Gastrocnemius medialis (tissue), 4 donors: ENCODE measurements at regions not wholly inside any gene's neighbourhood (a gene's known extent, or its start where the extent isn't known, plus 50 kb on each side); places are given as distances from the start of the nearest gene placed in this dataset.

ENCODE experiments used
- ATAC-seq, 2 donors: fragments of 150-250 bp; one replicate each; pipeline ENCODE4 v1.9.1; 2016
- DNase-seq, 2 donors: peaks; one replicate each; pipeline ENCODE4 v3.0.0-alpha.2; 2019
- H3K27ac ChIP-seq, 4 donors: fragments of 200-600 bp; sonication (generic); 1 replicate in 1 of 4; 2 replicates in 3 of 4; pipeline ENCODE4 v1.5.1; 2016 to 2018; ENCODE audit warnings: mild to moderate bottlenecking in 2 of 4, moderate library complexity in 1 of 4
- H3K27me3 ChIP-seq, 3 donors: fragments of 200-600 bp; sonication (generic) in 2 of 3; 1 replicate in 1 of 3; 2 replicates in 2 of 3; pipeline versions ENCODE4 v1.5.1 to v1.6.0; 2016 to 2019; ENCODE audit warnings: mild to moderate bottlenecking in 1 of 3, moderate library complexity in 1 of 3
- H3K36me3 ChIP-seq, 2 donors: fragments of 200-600 bp; sonication (generic) in 1 of 2; one replicate each; pipeline ENCODE4 v1.5.1; 2017 to 2018
- H3K4me1 ChIP-seq, 2 donors: fragments of 200-600 bp; sonication (generic) in 1 of 2; one replicate each; pipeline ENCODE4 v1.5.1; 2016 to 2017; ENCODE audit warnings: mild to moderate bottlenecking in 2 of 2
- H3K4me3 ChIP-seq, 4 donors: fragments of 200-600 bp; sonication (generic) in 3 of 4; 1 replicate in 1 of 4; 2 replicates in 3 of 4; pipeline ENCODE4 v1.5.1; 2016 to 2019; ENCODE audit warnings: mild to moderate bottlenecking in 2 of 4
- H3K9me3 ChIP-seq, 3 donors: fragments of 200-600 bp; sonication (generic) in 2 of 3; 1 replicate in 1 of 3; 2 replicates in 2 of 3; pipeline ENCODE4 v1.5.1; 2016 to 2019
- CTCF ChIP-seq, 5 experiments: fragments of 450-650 bp in 3 of 5; fragments of 200-600 bp in 2 of 5; sonication (generic) in 2 of 5; IDR thresholded peaks in 4 of 5; conservative IDR thresholded peaks in 1 of 5; 1 replicate in 4 of 5; 2 replicates in 1 of 5; pipeline ENCODE4 v1.5.1; 2016 to 2019; ENCODE audit warnings: antibody characterized with exemption in 5 of 5, mild to moderate bottlenecking in 3 of 5, moderate library complexity in 3 of 5
- POLR2A ChIP-seq, 2 donors: fragments of 450-650 bp; IDR thresholded peaks; one replicate each; pipeline ENCODE4 v1.6.1; 2017; ENCODE audit warnings: antibody characterized with exemption in 2 of 2, mild to moderate bottlenecking in 2 of 2, moderate library complexity in 2 of 2
- in situ Hi-C, 4 donors: fragments of 200-750 bp; cut with MboI; loops; one replicate each; pipeline versions ENCODE4 v1.15.0 to v1.8.0; 2017; ENCODE audit warnings: low sequenced_read_pairs in 4 of 4
- intact Hi-C: fragments of 100-400 bp; cut with DNase I; formaldehyde crosslinking; loops from one replicate; pipeline ENCODE4 v1.15.1; 2023; ENCODE audit warnings: low total_unique reads

DNA sequence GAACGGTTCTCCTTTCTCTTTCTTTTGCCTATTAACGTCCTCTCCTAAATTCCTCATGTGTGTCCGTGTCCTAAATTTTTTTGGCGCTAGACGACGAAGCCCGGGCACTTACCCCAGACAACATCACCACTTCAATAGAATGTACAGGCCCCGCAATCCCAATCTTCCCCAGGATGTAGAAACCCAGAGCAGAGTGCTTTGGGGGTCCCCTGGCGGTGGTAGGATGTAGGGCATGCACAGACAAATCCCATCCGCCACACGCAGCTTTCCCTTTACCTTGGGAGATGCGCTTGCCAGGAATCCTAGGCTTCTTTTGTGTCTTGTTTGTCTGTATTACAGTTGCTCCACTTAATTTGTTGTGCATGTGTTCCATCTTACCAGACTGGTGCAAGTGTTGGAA is 417.3 kb upstream of the ARID1B start:
- Histone ChIP-seq H3K27me3 (no peaks in the 10 kb centered on the region), H3K4me1 (no peaks in the 10 kb centered on the region), H3K27ac (no peak overlapping the region), H3K9me3 (no peaks in the 10 kb centered on the region), H3K36me3 (no peaks in the 10 kb centered on the region), H3K4me3 (no peak overlapping the region)
- intact Hi-C loops, result no loop called here
- in situ Hi-C loops, result no loop called here
- TF ChIP-seq CTCF (IDR thresholded peaks at IDR 0.05 in 4 of 5, conservative IDR thresholded peaks at IDR 0.05 in 1 of 5) (no peak), POLR2A (IDR thresholded peaks at IDR 0.05) (no peak)
- no peak for DNase-seq
- ATAC-seq, result no peak

DNA sequence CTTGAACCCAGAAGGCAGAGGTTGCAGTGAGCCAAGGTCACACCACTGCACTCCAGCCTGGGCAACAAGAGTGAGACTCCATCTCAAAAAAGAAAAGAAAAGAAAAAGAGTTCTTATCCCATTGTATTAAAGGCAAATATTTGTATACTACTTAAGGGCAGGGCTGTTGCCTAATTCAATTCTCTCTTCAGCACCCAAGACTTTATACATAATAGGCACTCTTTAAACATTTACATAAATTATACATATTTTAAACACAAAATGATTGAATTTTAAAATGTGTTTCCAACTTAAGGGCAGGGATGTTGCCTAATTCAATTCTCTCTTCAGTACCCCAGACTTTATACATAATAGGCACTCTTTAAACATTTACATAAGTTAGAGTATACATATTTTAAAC is 424.3 kb upstream of the ARID1B start:
- in situ Hi-C loops (no loop called here), intact Hi-C loops (no loop called here)
- H3K36me3 ChIP-seq, result no peaks in the 10 kb centered on the region
- no peaks in the 10 kb centered on the region for H3K4me1 ChIP-seq
- no peak overlapping the region for H3K27ac ChIP-seq
- TF ChIP-seq CTCF (IDR thresholded peaks at IDR 0.05 in 4 of 5, conservative IDR thresholded peaks at IDR 0.05 in 1 of 5), result no peak
- no peak for TF ChIP-seq POLR2A (IDR thresholded peaks at IDR 0.05)
- DNase-seq (no peak), ATAC-seq (no peak)
- H3K4me3 ChIP-seq, result no peak overlapping the region
- no peaks in the 10 kb centered on the region for H3K27me3 ChIP-seq
- no peaks in the 10 kb centered on the region for H3K9me3 ChIP-seq

DNA sequence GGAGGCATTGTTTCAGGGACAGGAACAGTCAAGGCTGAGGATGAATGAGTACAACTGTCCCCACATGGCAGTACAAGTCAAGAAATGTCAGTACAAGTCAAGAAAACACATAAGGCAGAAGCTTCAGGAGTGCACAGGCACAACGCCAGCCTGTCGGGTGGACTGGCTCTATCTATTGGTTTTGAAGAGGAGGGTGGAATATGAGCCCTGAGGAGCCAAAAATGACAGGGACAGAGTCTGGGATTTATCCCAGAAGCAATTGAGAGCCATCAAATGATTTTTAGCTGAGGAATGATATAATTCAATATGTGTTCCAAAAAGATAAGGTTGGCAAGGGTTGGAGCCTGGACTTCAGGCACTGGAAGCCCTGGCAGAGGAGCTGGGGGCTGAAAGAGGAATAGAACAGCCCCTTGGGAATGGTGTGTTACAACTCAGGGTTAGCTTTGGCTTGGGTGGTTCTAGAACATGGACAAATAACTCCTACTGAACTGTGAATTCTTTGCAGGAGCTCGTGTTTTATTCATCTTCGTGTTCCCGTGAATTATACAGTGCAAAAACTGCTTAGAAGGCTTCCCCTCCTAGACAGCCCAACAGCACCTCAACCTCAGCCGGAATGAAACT is 425.7 kb upstream of the ARID1B start:
- intact Hi-C loops, result no loop called here
- no peak for DNase-seq
- ATAC-seq, result no peak
- no peak overlapping the region for H3K4me3 ChIP-seq
- H3K27ac ChIP-seq, result no peak overlapping the region
- H3K27me3 ChIP-seq, result no peaks in the 10 kb centered on the region
- no peaks in the 10 kb centered on the region for H3K4me1 ChIP-seq
- H3K9me3 ChIP-seq, result no peaks in the 10 kb centered on the region
- no peak for TF ChIP-seq CTCF (IDR thresholded peaks at IDR 0.05 in 4 of 5, conservative IDR thresholded peaks at IDR 0.05 in 1 of 5)
- TF ChIP-seq POLR2A (IDR thresholded peaks at IDR 0.05), result no peak
- no peaks in the 10 kb centered on the region for H3K36me3 ChIP-seq
- in situ Hi-C loops, result no loop called here

- Histone ChIP-seq H3K27me3 (no peaks in the 10 kb centered on the region), H3K4me1 (no peaks in the 10 kb centered on the region), H3K4me3 (no peak overlapping the region), H3K36me3 (no peaks in the 10 kb centered on the region), H3K27ac (no peak overlapping the region), H3K9me3 (no peaks in the 10 kb centered on the region)
- intact Hi-C loops, result no loop called here
- no peak for DNase-seq
- in situ Hi-C loops, result no loop called here
- ATAC-seq, result no peak
- no peak for TF ChIP-seq POLR2A (IDR thresholded peaks at IDR 0.05)
Observed at GRCh38 chr6:156350337-156350736, 426.8 kb upstream of the ARID1B start.

DNA sequence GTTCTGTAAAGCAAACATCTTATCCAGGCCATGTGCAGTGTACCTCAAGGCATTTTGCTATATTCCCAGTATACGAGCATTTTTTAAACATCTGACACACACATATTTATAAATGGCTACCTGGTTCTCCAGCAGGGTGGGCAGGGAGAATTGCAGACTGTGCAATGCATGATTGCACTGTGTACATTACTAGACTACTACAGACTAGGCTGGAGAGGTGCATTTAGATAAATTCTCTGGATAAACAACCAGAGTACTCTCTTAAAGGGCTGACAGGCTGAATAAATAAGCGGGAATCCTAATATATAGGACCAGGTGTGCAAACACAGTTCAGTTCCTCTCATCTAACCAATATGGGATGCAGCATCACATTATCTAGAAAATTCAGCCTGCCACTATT is 428.3 kb upstream of the ARID1B start:
- TF ChIP-seq POLR2A (IDR thresholded peaks at IDR 0.05) (no peak), CTCF (IDR thresholded peaks at IDR 0.05 in 4 of 5, conservative IDR thresholded peaks at IDR 0.05 in 1 of 5) (no peak)
- intact Hi-C loops, result no loop called here
- Histone ChIP-seq H3K36me3 (no peaks in the 10 kb centered on the region), H3K4me1 (no peaks in the 10 kb centered on the region), H3K4me3 (no peak overlapping the region), H3K27ac (no peak overlapping the region), H3K9me3 (no peaks in the 10 kb centered on the region), H3K27me3 (no peaks in the 10 kb centered on the region)
- in situ Hi-C loops, result no loop called here
- DNase-seq, result no peak
- ATAC-seq, result no peak
